ENCODE measurements at regions not wholly inside any gene's neighbourhood (a gene's known extent, or its start where the extent isn't known, plus 50 kb on each side); places are given as distances from the start of the nearest gene placed in this dataset.

DNA sequence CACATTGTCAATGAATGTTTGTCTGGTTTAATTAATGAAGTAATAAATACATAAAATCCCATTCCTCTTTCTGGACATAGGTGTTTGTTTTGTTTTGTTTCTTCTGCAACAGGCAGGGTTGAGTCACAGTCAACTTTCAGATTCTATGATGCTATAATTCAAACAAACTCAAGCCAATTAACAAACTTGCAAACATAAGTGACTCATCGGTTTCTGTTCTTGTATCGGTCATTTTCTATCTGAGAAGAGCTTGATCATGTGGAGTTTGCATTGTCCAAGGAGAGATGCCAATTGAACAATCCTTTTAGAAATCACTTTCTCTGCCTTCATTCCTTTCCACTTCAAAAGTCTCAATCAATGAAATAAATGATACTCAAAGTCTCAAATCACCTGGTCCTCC, 294.2 kb upstream of the C16orf82 start:
- Histone ChIP-seq H3K4me1 (no peaks in the 10 kb centered on the region), H3K27ac (no peak overlapping the region), H3K4me3 (no peak overlapping the region), H3K9me3 (no peaks in the 10 kb centered on the region), H3K27me3 (peaks cover 0 to 11% (median 0%) of the 10 kb centered on the region in 9 donors), H3K36me3 (no peaks in the 10 kb centered on the region)
- WGBS, 4 donors: 31 to 35% (median 32%) methylated on average over 2 of the region's 2 CpGs
- ATAC-seq: no peak
- TF ChIP-seq, protein P1, sequence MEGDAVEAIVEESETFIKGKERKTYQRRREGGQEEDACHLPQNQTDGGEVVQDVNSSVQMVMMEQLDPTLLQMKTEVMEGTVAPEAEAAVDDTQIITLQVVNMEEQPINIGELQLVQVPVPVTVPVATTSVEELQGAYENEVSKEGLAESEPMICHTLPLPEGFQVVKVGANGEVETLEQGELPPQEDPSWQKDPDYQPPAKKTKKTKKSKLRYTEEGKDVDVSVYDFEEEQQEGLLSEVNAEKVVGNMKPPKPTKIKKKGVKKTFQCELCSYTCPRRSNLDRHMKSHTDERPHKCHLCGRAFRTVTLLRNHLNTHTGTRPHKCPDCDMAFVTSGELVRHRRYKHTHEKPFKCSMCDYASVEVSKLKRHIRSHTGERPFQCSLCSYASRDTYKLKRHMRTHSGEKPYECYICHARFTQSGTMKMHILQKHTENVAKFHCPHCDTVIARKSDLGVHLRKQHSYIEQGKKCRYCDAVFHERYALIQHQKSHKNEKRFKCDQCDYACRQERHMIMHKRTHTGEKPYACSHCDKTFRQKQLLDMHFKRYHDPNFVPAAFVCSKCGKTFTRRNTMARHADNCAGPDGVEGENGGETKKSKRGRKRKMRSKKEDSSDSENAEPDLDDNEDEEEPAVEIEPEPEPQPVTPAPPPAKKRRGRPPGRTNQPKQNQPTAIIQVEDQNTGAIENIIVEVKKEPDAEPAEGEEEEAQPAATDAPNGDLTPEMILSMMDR (IDR thresholded peaks at IDR 0.05): no peak
- no peak for TF ChIP-seq POLR2A (IDR thresholded peaks at IDR 0.05)
- DNase-seq: no peak
- intact Hi-C loops (cut with DNase I): no loop called here

DNA sequence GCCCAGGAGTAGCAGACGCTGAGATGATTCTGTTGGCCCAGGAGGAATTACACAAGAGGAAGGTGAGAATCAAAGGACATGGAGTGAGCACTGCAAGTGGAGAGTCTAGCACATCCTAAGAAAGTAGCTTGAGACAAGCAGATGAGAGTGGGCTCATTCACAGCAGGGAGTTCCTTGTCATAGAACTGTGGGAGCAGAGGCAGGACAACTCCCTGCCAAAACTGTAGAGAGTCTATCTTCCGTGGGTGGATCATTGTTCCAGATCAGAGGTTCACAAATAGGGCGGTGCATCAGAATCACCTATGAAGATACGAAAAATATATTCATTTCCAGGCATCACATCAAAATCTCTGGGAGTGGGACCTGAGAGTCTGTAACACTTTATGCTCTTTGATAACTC, 288.9 kb upstream of the C16orf82 start:
- Histone ChIP-seq H3K9me3 (no peaks in the 10 kb centered on the region), H3K36me3 (no peaks in the 10 kb centered on the region), H3K27me3 (peaks cover 0 to 11% (median 0%) of the 10 kb centered on the region in 9 donors), H3K4me1 (no peaks in the 10 kb centered on the region), H3K27ac (no peak overlapping the region), H3K4me3 (no peak overlapping the region)
- ATAC-seq: no peak
- no peak for DNase-seq
- no peak for TF ChIP-seq POLR2A (IDR thresholded peaks at IDR 0.05)
- TF ChIP-seq, protein P1 (IDR thresholded peaks at IDR 0.05): no peak
- WGBS, 4 donors: 77 to 86% (median 81%) methylated on average over 4 of the region's 4 CpGs
- intact Hi-C loops (cut with DNase I): no loop called here

DNA sequence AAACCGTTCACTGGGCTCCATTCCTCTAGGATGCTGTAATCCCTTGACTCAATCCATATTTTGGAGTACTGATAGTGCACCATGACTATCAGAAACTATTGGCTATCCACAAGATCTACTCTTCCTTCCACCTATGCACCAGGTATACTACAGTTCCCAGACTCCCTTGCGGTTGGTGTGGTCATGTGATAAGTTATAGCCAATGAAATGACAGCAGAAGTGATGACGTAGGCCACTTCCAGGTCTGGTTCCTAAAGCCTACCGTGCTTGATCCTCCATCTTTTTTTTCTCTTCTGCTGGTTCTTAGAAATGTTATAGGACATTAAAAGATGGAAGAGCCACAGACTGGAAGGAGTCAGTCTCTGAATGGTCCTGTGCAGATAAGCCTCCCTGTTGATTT, 278.8 kb upstream of the C16orf82 start:
- ATAC-seq: no peak
- WGBS, 4 donors: 41 to 58% (median 48%) methylated on average over 4 of the region's 4 CpGs
- intact Hi-C loops (cut with DNase I): no loop called here
- Histone ChIP-seq H3K4me3 (no peak overlapping the region), H3K4me1 (no peaks in the 10 kb centered on the region), H3K27ac (no peak overlapping the region), H3K36me3 (no peaks in the 10 kb centered on the region), H3K27me3 (peaks cover 0 to 2% (median 0%) of the 10 kb centered on the region in 9 donors), H3K9me3 (no peaks in the 10 kb centered on the region)
- TF ChIP-seq POLR2A (IDR thresholded peaks at IDR 0.05): no peak
- TF ChIP-seq, protein P1 (IDR thresholded peaks at IDR 0.05): no peak
- DNase-seq: no peak

DNA sequence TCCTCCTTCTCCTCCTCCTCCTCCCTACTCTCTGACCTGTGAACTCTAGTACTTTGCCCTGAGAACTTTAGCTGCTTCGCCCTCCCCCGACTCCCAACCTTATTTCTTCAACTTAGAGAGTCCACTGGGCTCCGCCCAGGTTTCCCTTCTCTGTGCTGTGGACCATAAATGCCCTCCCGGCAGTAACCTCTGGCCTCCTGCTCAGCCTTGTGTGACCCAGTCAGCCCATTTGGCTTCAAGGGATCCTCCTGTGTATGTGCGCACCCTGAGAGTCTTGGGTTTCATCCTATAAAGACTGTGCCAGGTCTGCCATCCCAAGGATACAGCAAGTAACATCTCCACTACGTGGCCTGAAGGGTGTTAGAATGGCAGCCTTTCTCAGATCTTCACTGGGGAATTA, 275.6 kb upstream of the C16orf82 start:
- no peak for TF ChIP-seq POLR2A (IDR thresholded peaks at IDR 0.05)
- TF ChIP-seq, protein P1 (IDR thresholded peaks at IDR 0.05): no peak
- Histone ChIP-seq H3K4me3 (no peak overlapping the region), H3K27me3 (peaks cover 0 to 2% (median 0%) of the 10 kb centered on the region in 9 donors), H3K36me3 (no peaks in the 10 kb centered on the region), H3K4me1 (no peaks in the 10 kb centered on the region), H3K9me3 (no peaks in the 10 kb centered on the region), H3K27ac (no peak overlapping the region)
- WGBS, 4 donors: 50 to 74% (median 68%) methylated on average over 6 of the region's 6 CpGs
- intact Hi-C loops (cut with DNase I): loop anchor here in 1 of 10 donors (10.0 kb wide), 1 partner anchor 56 kb away; no protein-coding TSS in a partner anchor
- no peak for ATAC-seq
- DNase-seq: no peak

Measured in heart left ventricle (tissue), 16 donors.